GM13976 (cell line): ENCODE measurements at regions not wholly inside any gene's neighbourhood (a gene's known extent, or its start where the extent isn't known, plus 50 kb on each side); places are given as distances from the start of the nearest gene placed in this dataset.
"Not testable (repeated sequence)": the region's sequence is repeated elsewhere in the genome, so short reads cannot be mapped to it uniquely, and the experiment has no call there.

Source experiments
- DNase-seq: peaks from one replicate; pipeline ENCODE4 v3.0.0; 2012; ENCODE audit warnings: low spot score
- in situ Hi-C: fragments of 300-500 bp; cut with MboI; formaldehyde crosslinking; loops from one replicate; pipeline ENCODE4 v1.12.0; 2022; ENCODE audit warnings: low sequenced_read_pairs, mixed read lengths, inconsistent platforms; ENCODE audit not compliant: unreplicated experiment
- TF ChIP-seq, protein P1 (sequence below): IDR thresholded peaks from 2 replicates; pipeline ENCODE4 v1.5.1; 2012; ENCODE audit warnings: borderline replicate concordance, mild to moderate bottlenecking; ENCODE audit not compliant: insufficient read depth; ENCODE audit errors: extremely low read depth, missing control alignments, control extremely low read depth

DNA sequence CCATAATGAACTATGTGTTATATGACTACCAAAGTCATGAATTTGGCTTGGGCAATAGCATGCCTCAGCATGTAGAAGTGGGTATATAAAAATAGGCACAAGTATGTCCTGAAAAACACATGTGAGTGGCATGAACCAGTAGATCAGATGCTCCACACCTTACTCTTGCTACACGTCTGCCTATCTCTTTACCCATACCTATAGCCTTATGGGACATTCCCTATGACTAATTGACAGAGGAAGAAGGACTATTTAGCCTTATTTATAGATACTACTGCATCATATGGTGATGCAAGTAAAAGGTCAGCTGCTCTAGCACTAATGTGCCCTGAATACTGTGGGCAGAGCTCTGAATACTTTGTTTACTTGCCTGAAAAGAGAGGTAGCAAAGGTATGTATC is 81.0 kb upstream of the ZPLD1 start:
- in situ Hi-C loops, result no loop called here
- DNase-seq, result no peak
- TF ChIP-seq, protein P1, sequence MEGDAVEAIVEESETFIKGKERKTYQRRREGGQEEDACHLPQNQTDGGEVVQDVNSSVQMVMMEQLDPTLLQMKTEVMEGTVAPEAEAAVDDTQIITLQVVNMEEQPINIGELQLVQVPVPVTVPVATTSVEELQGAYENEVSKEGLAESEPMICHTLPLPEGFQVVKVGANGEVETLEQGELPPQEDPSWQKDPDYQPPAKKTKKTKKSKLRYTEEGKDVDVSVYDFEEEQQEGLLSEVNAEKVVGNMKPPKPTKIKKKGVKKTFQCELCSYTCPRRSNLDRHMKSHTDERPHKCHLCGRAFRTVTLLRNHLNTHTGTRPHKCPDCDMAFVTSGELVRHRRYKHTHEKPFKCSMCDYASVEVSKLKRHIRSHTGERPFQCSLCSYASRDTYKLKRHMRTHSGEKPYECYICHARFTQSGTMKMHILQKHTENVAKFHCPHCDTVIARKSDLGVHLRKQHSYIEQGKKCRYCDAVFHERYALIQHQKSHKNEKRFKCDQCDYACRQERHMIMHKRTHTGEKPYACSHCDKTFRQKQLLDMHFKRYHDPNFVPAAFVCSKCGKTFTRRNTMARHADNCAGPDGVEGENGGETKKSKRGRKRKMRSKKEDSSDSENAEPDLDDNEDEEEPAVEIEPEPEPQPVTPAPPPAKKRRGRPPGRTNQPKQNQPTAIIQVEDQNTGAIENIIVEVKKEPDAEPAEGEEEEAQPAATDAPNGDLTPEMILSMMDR, result no peak

DNA sequence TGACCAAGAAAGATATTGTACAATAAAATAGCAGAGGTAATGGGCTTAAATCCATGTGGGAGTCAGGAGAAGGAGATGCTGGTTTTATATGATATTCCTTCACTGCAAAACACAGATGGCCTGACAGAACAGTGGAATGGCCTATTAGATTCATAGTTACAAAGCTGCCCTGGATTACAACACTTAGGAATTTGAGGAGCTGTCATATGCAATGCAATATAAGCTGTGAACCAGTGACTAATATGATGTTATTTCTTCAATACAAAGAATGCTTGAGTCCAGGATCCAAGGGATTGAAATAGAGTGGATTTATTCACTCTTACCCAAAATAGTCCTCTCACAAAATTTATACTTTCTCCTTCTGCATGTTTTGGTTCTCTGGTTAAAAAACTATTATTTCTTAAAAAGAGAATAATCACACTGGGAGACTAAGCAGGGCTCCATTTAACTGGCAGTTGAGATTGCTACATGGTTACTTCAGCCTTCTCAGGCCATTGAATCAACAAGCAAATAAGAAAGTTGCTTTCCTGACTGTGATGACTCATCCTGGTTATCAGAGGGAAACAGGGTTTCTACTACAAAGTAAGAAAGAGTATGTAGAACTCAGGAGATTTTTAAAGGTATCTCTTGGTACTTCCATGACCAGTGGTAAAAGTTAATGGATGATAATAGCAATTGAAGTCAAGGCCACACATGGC is 79.8 kb upstream of the ZPLD1 start:
- TF ChIP-seq, protein P1, result no peak
- no peak for DNase-seq
- in situ Hi-C loops, result no loop called here

DNA sequence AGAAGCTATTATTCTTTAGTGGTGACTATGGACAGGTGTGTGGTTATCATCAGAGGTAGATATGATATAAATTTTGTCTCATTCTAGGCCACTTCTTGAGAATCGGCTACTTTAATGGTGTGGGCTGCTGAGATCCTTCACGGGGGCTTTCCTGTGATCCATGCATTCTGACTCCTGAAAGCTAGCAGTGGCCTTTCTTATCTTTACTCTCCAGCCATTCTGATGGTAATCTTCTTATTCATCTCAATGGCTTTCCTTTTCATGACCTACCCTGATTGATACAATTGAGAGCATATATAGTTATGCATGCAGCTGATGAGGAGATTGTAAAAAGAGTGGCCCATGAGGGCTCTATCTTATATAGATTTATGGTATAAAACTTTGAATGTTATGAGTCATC is 78.3 kb upstream of the ZPLD1 start:
- TF ChIP-seq, protein P1, result no peak
- in situ Hi-C loops, result no loop called here
- DNase-seq, result no peak

DNA sequence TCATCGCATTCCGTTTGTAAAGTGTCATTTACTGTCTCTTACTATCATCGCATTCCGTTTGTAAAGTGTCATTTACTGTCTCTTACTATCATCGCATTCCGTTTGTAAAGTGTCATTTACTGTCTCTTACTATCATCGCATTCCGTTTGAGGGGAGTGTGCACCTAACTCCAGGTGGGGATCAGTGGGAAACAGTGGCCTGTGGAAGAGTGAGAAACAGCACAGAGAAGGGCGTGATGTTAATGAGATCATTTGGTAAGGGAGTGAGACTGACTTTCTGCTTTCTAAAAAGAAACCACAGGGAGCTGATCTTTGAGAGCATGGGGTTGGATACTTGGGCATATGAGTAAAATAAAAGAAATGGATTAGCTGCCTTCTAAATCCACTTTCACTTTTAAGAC is 77.5 kb upstream of the ZPLD1 start:
- DNase-seq, in situ Hi-C loops: not testable (repeated sequence)

DNA sequence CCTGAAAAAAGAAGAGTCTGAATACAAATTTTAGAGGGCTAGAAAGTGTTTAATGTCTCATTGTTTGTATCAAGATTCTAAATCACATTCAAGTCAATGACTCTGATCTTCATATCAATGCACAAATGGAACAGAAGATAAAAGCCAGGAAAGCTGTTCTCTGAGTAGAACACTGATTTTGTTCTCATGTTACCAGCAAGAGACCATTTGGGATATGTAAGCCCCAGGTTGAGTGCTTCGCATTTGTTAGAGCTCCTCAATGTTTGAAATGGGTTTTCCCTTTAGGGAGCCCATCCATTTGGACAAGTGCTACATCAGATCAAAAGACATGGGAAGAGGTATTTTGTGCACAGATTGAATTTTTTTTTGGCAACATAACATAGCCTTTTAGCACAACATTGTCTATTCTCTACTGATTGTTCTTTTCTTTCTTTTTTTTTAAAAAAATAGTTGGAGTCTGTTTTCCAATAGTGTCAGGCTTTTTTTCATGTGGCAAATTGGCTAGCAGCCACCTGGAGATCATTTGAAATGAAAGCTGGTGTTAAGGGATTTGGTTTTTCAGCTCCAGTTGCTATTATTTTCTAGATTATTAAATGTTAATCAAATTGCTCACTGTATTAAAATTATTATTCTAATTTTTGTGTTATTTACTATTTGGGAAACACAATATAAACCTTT is 74.5 kb upstream of the ZPLD1 start:
- DNase-seq, result no peak
- TF ChIP-seq, protein P1, result no peak
- in situ Hi-C loops, result no loop called here

DNA sequence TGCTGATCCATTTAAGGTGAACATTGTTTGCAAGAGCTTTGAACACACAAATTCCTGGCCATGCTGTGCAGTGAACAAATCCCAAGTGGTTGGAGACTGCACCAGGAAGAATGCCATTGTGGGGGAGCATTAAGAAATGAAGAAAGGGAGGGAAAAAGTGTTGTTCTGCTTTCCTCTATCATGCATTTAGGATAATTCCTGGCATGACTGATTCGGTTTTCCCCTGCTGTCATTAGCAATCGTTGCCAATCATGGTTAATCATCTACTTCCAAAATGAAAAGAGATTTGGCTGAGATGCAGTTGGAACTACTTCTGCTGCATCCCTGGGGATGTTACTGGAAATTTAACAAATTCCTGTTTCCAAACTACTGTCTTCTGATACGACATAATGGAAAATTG is 73.7 kb upstream of the ZPLD1 start:
- no peak for DNase-seq
- TF ChIP-seq, protein P1, result no peak
- in situ Hi-C loops, result no loop called here

DNA sequence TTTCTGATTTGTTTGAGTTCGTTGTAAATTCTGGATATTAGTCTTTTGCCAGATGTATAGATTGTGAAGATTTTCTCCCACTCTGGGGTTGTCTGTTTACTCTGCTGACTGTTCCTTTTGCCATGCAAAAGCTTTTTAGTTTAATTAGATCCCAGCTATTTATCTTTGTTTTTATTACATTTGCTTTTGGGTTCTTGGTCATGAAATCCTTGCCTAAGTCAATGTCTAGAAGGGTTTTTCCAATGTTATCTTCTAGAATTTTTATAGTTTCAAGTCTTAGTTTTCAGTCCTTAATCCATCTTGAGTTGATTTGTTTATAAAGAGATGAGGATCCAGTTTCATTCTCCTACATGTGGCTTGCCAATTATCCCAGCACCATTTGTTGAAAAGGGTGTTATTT is 68.7 kb upstream of the ZPLD1 start:
- in situ Hi-C loops, DNase-seq: not testable (repeated sequence)
